SK-N-SH (cell line): ENCODE measurements at regions not wholly inside any gene's neighbourhood (a gene's known extent, or its start where the extent isn't known, plus 50 kb on each side); places are given as distances from the start of the nearest gene placed in this dataset.

Source experiments
- CTCF ChIA-PET: fragments of 300-600, 350-600 bp; formaldehyde crosslinking; extraction: SDS; loops from one replicate; lab custom pipeline; 2021; lab: Yijun Ruan, JAX
- POLR2A ChIA-PET: fragments of 350-600 bp; sonication (Branson Sonifier 250); formaldehyde crosslinking; extraction: SDS; loops from one replicate; lab custom pipeline; 2020; ENCODE audit warnings: antibody characterized with exemption, inconsistent platforms; lab: Yijun Ruan, JAX
- DNase-seq: peaks from one replicate; pipeline ENCODE4 v3.0.0; 2012
- H2AFZ ChIP-seq: fragments of 200-600 bp; sonication (generic); 2 replicates; pipeline ENCODE4 v1.8.1; 2016; ENCODE audit warnings: antibody characterized with exemption, mild to moderate bottlenecking, low read depth
- H3F3A ChIP-seq: fragments of 200-600 bp; sonication (generic); replicated peaks from 2 replicates; pipeline ENCODE3; 2016; ENCODE audit warnings: antibody characterized with exemption, mild to moderate bottlenecking; ENCODE audit not compliant: insufficient read depth
- H3K27ac ChIP-seq, 2 experiments: fragments of 200-500 bp in 1 of 2; fragments of 200-600 bp in 1 of 2; sonication (Bioruptor generic) in 1 of 2; sonication (generic), shearing (Covaris generic) in 1 of 2; 2 replicates each; pipeline versions ENCODE4 v1.5.1 to v1.6.1; 2014 to 2016; ENCODE audit warnings: low read depth in 2 of 2, inconsistent platforms in 1 of 2, low read length in 1 of 2, mild to moderate bottlenecking in 1 of 2, mixed read lengths in 1 of 2
- H3K27me3 ChIP-seq: fragments of 200-600 bp; sonication (generic), shearing (Covaris generic); 2 replicates; pipeline ENCODE4 v1.6.1; 2016; ENCODE audit warnings: mixed run types; ENCODE audit not compliant: insufficient read depth
- H3K36me3 ChIP-seq, 2 experiments: fragments of 200-500 bp in 1 of 2; fragments of 200-600 bp in 1 of 2; sonication (Bioruptor generic) in 1 of 2; sonication (generic) in 1 of 2; replicated peaks in 1 of 2; 2 replicates each; pipeline versions ENCODE3 to v1.5.1; 2014 to 2016; ENCODE audit warnings: low read length in 1 of 2, mild to moderate bottlenecking in 1 of 2; ENCODE audit not compliant: insufficient read depth in 2 of 2, control insufficient read depth in 1 of 2
- H3K4me1 ChIP-seq, 2 experiments: fragments of 200-500 bp in 1 of 2; fragments of 200-600 bp in 1 of 2; sonication (Bioruptor generic) in 1 of 2; sonication (generic), shearing (Covaris generic) in 1 of 2; 2 replicates each; pipeline versions ENCODE4 v1.5.1 to v1.6.1; 2014 to 2016; ENCODE audit warnings: low read depth in 1 of 2, low read length in 1 of 2, mixed run types in 1 of 2; ENCODE audit not compliant: insufficient read depth in 2 of 2, control insufficient read depth in 1 of 2
- H3K4me2 ChIP-seq: fragments of 200-600 bp; sonication (generic), shearing (Covaris generic); 2 replicates; pipeline ENCODE4 v1.6.1; 2017; ENCODE audit warnings: mixed run types
- H3K4me3 ChIP-seq, 2 experiments: fragments of 200-500 bp in 1 of 2; fragments of 200-600 bp in 1 of 2; sonication (Bioruptor generic) in 1 of 2; sonication (generic), shearing (Covaris generic) in 1 of 2; 2 replicates each; pipeline versions ENCODE4 v1.5.1 to v1.8.1; 2014 to 2016; ENCODE audit warnings: low read depth in 2 of 2, inconsistent platforms in 1 of 2, low read length in 1 of 2, mild to moderate bottlenecking in 1 of 2, mixed read lengths in 1 of 2, moderate library complexity in 1 of 2
- H3K79me2 ChIP-seq: fragments of 200-600 bp; sonication (generic); 2 replicates; pipeline ENCODE4 v1.8.1; 2017; ENCODE audit warnings: mild to moderate bottlenecking; ENCODE audit not compliant: insufficient read depth
- H3K9ac ChIP-seq: fragments of 200-600 bp; sonication (generic); 2 replicates; pipeline ENCODE4 v1.6.1; 2017; ENCODE audit warnings: mixed run types
- H3K9me2 ChIP-seq: fragments of 200-600 bp; sonication (generic); 2 replicates; pipeline ENCODE4 v1.6.1; 2017; ENCODE audit warnings: mixed run types
- H3K9me3 ChIP-seq: fragments of 200-600 bp; sonication (generic); 2 replicates; pipeline ENCODE4 v1.6.1; 2017; ENCODE audit warnings: mixed run types, mild to moderate bottlenecking, moderate library complexity
- H4K20me1 ChIP-seq: fragments of 200-600 bp; sonication (generic); 2 replicates; pipeline ENCODE4 v1.6.1; 2017; ENCODE audit warnings: mild to moderate bottlenecking, mixed run types; ENCODE audit not compliant: insufficient read depth
- EP300 ChIP-seq, 2 experiments: IDR thresholded peaks; 2 replicates each; pipeline versions ENCODE4 v1.4.0 to v1.6.1; 2012; ENCODE audit warnings: borderline replicate concordance in 1 of 2, low read depth in 1 of 2, low read length in 1 of 2
- FOXM1 ChIP-seq: IDR thresholded peaks from 2 replicates; pipeline ENCODE4 v1.4.0; 2012; ENCODE audit warnings: low read depth, mild to moderate bottlenecking
- GABPA ChIP-seq: IDR thresholded peaks from 2 replicates; pipeline ENCODE4 v1.4.0; 2012; ENCODE audit warnings: low read depth, mild to moderate bottlenecking
- NFIC ChIP-seq: IDR thresholded peaks from 2 replicates; pipeline ENCODE4 v1.4.0; 2012; ENCODE audit warnings: borderline replicate concordance
- PBX3 ChIP-seq: IDR thresholded peaks from 2 replicates; pipeline ENCODE4; 2012
- REST ChIP-seq: IDR thresholded peaks from 2 replicates; pipeline ENCODE4 v1.6.1; 2012; ENCODE audit warnings: mild to moderate bottlenecking, low read depth, low read length, moderate library complexity
- SMC3 ChIP-seq: IDR thresholded peaks from 2 replicates; pipeline ENCODE4 v1.6.1; 2012; ENCODE audit warnings: low read depth, low read length, improper control_type of control experiment
- USF1 ChIP-seq: IDR thresholded peaks from 2 replicates; pipeline ENCODE4 v1.4.0; 2012; ENCODE audit warnings: low read depth, borderline replicate concordance
- YY1 ChIP-seq: IDR thresholded peaks from 2 replicates; pipeline ENCODE4 v1.4.0; 2012; ENCODE audit warnings: low read depth, mild to moderate bottlenecking
- WGBS: methylation state at CpG from one replicate; pipeline ENCODE4 v1.1.6; 2017; ENCODE audit warnings: low lambda C conversion rate; 5-methylcytosine and 5-hydroxymethylcytosine counted together

- no peak overlapping the region for H3K4me3 ChIP-seq
Measured at GRCh38 chr20:56989516-56989915, 276.9 kb downstream of the BMP7 start.

More at GRCh38 chr20:56989516-56989915, 276.9 kb downstream of the BMP7 start:
- Histone ChIP-seq H3K4me1 (no peaks in the 10 kb centered on the region), H3K9me3 (no peaks in the 10 kb centered on the region), H3K79me2 (no peaks in the 10 kb centered on the region), H3K27ac (no peak overlapping the region), H4K20me1 (no peaks in the 10 kb centered on the region), H3K4me2 (no peak overlapping the region), H3K9me2 (no peaks in the 10 kb centered on the region), H3K9ac (no peak overlapping the region), H3K27me3 (peaks cover 35% of the 10 kb centered on the region; the same call in 1 of the 2 replicates), H2AFZ (no peak overlapping the region), H3F3A (no peaks in the 10 kb centered on the region), H3K36me3 (no peaks in the 10 kb centered on the region)
- DNase-seq = no peak
- ChIA-PET CTCF (interaction anchor here (2.9 kb wide), 1 partner anchor 439 kb away, joined by 11 read pairs; no protein-coding TSS in a partner anchor), POLR2A (no interaction called here)
- no peak for TF ChIP-seq REST
- no peak for TF ChIP-seq PBX3
- no peak for TF ChIP-seq NFIC
- no peak for TF ChIP-seq USF1
- no peak for TF ChIP-seq GABPA
- TF ChIP-seq YY1 = no peak
- no peak for TF ChIP-seq SMC3
- no peak for TF ChIP-seq EP300 (IDR thresholded peaks at IDR 0.05; ENCODE audit: borderline replicate concordance in 1 of 2, low read depth in 1 of 2, low read length in 1 of 2)
- TF ChIP-seq FOXM1 = no peak
- WGBS = 21% methylated on average over 3 of the region's 3 CpGs
